AG08395 (cell line): ENCODE measurements at regions not wholly inside any gene's neighbourhood (a gene's known extent, or its start where the extent isn't known, plus 50 kb on each side); places are given as distances from the start of the nearest gene placed in this dataset.

ENCODE experiments used
- DNase-seq: peaks from one replicate; pipeline ENCODE4 v3.0.0; 2012; ENCODE audit warnings: mixed read lengths, low spot score

DNA sequence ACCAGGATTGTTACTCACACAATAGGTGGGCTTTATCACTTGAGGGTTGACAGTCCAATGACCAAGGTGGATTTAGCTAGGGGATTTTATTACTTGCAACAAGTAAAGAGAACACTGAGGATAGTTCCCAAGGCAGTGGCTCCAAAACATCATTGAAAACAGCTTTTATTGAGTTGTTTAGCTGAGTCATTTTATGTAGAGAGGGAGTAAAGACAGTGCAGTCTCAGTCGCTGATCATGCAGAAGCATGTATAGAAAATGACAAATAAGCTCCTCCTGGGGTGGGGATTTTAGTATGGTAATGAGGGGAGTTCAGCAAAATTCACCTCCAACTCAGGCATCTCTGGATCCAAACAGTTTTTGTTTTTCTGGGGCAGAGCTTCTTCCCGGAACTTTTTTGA lies 163.0 kb upstream of the CCDC179 start:
- no peak for DNase-seq

DNA sequence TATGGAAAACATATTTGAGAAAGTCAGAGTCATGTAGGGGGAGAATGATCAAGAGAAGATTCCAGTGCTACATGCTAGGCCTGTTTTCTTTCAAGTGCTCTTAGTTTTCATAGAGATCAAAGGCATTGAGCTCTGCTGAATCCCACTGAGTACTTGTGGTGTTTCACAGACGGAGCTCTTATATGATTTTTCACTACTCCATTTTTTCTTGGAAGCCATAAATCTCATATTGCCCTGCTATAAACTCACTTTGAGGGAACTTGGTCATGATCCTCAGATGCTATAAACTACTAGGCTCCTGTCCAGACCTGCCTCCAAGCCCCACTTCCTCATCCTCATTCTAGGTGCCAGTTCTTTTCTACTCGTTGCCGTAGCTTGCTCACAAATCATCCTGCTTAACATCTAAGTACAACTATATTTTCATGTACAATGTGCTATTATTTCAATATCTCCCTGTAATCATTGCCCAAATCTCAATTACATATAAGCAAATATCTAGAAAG lies 180.8 kb upstream of the CCDC179 start:
- DNase-seq: no peak

DNA sequence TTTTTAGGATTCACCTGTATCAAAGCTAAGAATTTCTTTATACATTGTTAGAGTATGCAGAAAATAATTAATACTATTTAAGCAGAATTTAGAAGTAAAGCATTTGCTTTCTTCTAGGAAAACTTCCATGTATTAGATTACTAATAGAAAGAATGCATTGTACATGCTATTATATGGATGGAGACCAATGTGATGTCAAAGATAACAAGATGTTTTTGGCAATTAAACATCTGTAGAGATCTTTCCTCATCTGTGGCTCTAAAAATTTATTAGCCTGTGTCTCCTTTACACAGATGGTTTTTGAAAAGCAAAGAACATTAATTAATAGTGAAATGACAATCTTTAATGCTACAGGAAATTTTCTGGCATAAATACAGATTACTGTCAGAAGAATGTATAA lies 198.4 kb upstream of the CCDC179 start:
- no peak for DNase-seq

GRCh38 chr11:23063276-23063675 lies 203.0 kb upstream of the CCDC179 start:
- DNase-seq: no peak

DNA sequence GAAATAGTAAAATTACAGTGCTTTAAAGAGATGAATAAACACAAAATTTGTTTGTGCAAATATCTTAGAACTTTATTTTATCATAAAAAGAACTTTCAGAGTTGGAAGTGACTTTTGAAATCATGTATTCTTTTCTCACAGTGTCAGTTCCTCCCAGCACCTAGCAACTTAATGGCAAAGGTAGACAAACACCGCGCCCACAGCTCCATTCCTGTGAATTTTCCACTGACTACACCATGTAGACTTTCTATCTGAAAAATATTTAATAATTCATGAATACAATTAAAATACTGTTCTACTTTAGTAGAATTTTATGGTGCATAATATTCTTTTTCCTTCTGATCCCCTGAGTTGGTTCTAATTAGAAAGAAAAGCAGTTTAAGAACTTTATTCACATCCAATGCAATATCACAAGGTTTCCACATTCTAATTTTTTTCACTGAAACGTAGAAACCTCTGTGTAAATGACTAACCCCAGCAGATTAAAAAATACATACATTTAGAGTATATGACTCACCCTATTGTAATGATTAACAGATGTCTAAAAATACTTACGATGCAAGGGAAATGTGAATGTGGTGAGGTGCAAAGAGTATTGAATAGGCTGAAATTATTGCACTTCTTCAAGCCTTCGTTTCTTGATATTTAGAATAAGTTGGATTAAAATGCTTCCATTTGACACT lies 218.2 kb upstream of the CCDC179 start:
- no peak for DNase-seq

DNA sequence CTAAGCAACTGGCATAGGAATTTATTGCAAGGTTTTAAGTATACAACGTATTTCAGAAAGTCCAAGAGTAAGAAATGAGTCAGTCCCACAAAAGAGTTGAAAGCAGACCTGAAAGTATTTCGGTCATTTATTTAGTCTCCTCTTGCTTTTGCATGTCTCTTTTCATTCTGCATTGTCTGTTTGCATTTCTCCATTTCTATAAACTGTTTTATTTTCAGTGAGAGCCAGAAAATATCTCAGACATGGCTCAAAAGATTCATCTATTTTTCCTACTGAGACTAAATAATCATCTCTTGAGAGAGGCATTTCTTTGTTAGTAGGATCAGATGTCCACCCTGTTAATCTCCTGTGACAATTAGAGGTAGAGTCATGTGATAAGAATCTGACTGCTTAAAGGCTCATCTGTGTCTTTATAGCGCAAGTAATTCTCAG lies 219.1 kb upstream of the CCDC179 start:
- DNase-seq: no peak

GRCh38 chr11:23087407-23087806 lies 227.1 kb upstream of the CCDC179 start:
- no peak for DNase-seq

GRCh38 chr11:23090659-23091058 lies 230.4 kb upstream of the CCDC179 start:
- DNase-seq: no peak

GRCh38 chr11:23095650-23096189 lies 235.4 kb upstream of the CCDC179 start:
- DNase-seq: no peak

- DNase-seq: no peak
These were observed 237.6 kb upstream of the CCDC179 start for GRCh38 chr11:23097891-23098290.

DNA sequence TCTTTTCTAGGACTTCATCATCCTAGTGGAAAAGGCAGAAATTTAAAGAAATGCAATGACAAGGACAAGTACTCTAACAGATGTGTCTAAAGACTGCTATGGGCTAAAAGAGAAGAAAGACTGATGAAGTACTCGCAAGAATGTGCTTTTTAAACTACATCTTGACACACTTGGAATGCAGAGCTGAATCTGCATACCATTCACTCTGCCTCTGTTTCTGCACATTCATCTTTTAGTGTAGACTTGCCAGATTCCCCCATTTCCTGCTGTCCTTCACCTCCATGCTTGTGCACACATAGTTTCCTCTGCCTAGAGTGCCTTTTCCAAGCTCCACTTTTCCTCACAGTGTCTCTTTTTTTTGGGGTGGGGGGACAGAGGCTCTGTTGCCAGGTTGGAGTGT lies 239.0 kb upstream of the CCDC179 start:
- DNase-seq: no peak

- no peak for DNase-seq
These were observed 240.5 kb upstream of the CCDC179 start for GRCh38 chr11:23100726-23101125.

GRCh38 chr11:23103416-23103815 lies 243.1 kb upstream of the CCDC179 start:
- no peak for DNase-seq

- no peak for DNase-seq
These were observed 251.3 kb upstream of the CCDC179 start for GRCh38 chr11:23111527-23111926.

- no peak for DNase-seq
These were observed 252.1 kb upstream of the CCDC179 start for GRCh38 chr11:23112390-23112789.

- peak; percentile 60 for DNase-seq
These were observed 253.0 kb upstream of the CCDC179 start for GRCh38 chr11:23112987-23113886.

DNA sequence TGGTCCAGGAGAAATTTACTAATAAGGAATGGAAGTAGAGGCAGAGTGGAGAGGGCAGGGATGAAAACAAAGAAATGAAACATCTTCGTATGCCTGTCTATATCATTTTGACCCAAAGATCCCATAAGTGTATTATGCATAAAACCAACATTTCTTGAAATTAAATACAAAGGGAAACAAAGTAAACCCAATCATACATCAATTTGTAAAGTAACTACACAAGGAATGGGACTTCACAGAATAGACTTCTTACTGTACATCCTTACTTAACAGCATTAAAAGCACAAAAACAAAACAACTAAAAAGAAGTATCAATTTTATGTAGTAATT lies 253.6 kb upstream of the CCDC179 start:
- no peak for DNase-seq

DNA sequence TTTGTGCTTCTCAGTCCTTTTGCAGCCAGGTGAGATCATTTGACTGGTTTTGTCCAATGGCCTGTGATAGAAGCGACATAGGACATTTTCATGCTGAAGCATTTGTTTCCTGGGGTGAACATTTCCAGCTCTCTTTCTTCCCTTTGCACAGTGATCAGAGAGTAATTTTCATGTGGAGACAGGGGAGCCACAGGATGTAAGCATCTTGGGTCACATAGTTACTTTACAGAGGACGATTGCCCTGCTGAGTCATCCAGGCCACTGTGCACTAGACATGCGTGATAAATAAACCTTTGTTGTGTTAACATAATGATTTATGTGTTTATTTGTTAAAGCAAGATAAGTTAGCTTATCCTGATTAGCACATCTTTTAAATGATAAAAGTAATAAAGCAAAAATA lies 263.5 kb upstream of the CCDC179 start:
- DNase-seq: peak; percentile 54

GRCh38 chr11:23124249-23124648 lies 264.0 kb upstream of the CCDC179 start:
- DNase-seq: no peak

GRCh38 chr11:23124996-23125395 lies 264.7 kb upstream of the CCDC179 start:
- no peak for DNase-seq

DNA sequence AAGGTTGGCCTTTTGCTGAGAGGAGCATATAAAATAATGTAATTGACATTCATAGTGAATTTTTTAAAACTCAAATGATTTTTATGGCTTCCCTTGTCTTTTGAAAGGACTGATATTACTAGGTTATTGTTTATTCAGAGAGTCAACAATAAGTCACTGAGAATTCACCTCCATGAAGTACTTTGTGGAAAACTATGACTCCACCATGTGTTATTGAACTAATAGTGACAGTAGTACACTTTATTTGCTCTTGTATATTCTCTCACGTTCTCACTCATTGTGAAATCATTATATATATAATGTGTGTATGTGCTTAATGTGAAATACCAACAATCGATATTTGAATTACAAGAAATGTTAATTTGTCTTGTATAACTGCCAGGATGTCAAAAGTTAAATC lies 267.4 kb upstream of the CCDC179 start:
- no peak for DNase-seq

GRCh38 chr11:23134627-23135026 lies 274.4 kb upstream of the CCDC179 start:
- DNase-seq: no peak

DNA sequence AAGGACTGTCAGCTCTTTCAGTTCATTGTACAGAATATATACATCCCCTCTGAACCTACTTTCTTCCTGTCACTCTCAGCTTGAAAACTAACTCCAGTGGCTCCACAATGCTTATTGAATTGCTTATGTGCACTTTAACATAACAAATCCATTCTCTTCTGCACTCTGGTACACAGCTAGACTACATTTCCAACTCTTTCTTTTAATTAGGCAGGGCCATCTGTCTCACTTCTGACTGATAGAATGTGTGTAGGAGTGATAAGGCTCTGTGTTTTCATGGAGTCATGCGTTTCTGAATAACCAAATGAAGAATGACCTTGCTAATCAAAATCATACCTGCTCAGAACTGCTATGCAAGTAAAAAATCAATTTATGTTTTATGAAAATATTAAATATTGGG lies 278.5 kb upstream of the CCDC179 start:
- DNase-seq: no peak
